HG03175 (cell line): ENCODE measurements at regions not wholly inside any gene's neighbourhood (a gene's known extent, or its start where the extent isn't known, plus 50 kb on each side); places are given as distances from the start of the nearest gene placed in this dataset.

ENCODE experiments used
- ATAC-seq: cut with Tn5 transposase; IDR thresholded peaks from one replicate; pipeline ENCODE4 v1.9.1; 2021; ENCODE audit warnings: mild to moderate bottlenecking, moderate library complexity; ENCODE audit not compliant: unreplicated experiment

DNA sequence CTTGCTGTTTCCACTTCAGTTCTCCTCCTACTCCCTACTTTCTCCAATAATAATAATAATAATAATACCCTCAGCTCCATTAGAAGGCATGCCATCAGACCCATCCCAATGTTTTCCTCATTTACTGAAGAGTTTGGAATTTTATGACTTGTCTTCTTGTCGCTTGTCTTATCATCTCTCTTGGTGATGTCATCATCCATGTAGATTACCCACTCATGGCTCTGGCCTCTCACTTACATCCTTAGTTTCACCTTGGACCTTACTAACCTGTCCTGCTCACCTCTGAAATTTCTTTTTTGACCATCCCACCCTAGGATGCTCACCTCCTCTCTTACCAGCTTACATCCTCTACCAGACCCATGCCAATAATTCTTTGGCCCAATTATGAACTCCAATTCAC, 329.3 kb downstream of the ACTL7B start:
- no peak for ATAC-seq

DNA sequence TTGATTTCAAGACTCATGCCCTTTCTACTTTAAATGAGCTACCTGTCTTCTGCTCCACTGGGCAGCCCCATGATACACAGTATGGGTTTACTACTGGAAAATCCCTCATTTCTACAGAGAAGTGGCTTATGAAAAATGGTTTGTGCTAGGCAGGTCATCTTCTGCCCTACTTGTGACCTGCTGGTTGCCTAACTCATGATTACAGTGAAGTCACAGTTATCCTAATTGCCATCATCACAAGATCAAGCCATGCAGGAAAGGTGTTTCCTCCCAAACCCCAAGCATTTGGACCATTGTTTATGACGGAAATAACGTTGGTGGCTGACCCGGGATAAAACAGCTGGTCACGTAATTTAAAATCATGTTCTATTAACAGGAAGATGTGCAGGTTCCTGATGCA, 330.6 kb downstream of the ACTL7B start:
- no peak for ATAC-seq

DNA sequence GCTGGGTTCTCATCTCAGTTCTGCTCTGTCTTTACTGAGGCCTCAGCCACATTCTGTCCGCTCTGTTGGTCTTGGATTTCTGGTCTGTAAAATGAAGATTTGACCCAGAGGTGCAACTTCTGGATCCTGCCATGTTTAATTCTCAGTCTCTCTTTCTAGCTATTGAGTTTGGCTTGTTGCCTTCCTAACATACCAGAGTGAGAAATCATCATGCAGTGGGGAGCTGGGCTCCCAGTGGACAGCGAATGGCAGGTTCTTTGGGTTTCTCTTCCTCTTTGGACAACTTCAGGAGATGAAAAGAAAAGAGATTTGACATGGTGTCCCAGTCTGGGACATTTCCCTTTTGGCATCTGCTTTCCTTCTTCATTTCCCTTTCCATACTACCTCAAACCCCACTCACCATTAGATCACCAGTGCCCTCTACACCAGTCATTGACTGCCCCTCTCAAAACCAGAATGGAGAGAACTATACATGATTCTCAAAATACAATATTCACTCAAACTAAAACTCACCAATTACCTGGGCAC, 334.7 kb downstream of the ACTL7B start:
- ATAC-seq: no peak

DNA sequence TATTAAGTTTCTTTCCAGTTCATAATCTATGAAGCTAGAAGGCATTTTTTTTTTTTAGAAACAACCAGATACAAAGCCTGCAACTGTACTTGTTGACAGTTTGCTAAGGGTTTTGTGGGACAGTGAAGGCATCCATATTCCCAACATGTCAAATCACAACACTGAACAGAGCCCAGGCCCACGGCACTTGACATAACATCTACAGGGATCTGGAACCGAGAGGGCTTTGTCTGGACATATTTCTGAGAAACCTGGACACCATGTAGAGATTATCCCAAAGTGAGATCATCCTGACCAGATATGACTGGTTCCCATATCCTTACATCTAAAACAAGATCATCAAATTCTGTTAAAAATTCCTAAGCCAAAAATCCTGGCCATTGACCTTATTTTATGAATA, 336.3 kb downstream of the ACTL7B start:
- ATAC-seq: no peak

DNA sequence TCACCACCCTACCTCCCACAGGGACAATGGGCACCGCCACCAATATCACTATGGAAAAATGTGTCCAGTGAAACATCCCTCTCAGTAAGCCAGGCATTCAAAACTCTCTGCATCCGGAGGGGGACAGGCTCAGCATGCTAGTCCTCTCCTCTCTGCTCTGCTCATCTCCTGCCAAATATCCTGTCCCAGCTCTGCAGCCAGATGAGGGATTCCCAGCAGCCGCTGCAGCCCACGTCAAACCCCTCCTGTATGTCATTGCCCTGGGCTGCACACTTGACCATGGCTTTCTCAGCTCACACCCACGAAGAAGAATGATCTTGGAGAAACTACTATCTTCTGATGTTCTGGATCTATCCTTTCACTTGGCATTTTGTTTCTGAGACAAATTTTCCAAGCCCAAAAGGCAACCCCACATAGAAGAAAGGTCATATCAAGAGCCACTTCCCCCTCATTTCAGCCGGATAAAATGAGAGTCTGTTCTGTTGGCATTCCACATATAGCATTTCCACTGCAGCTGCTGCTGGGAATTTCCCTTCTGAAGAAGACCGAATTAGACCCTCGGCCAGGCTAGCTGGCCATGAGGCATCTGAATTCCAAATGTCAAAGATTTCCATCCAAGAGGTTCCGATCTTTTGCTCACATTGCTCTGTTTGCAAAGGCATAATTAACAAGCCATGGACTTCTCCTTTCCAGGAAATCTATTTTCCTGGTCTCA, 338.0 kb downstream of the ACTL7B start:
- ATAC-seq: no peak

DNA sequence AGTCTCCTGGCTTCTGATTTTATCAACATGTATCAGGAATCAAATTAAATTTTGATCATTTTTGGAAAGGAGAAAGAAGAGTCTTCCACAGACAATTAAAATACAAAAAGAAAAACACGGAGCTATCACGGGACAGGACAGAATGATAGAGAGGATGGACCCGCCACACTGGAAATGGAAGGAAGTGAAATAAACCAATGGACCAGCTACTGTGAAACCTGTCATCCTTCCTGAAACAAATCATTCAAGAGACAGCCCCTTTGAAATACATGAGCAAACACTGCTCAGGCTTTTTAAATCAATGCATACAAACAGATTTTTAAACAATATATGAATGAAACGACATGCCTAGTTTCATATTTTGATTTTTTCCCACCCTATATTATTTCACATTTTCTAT, 339.4 kb downstream of the ACTL7B start:
- no peak for ATAC-seq

DNA sequence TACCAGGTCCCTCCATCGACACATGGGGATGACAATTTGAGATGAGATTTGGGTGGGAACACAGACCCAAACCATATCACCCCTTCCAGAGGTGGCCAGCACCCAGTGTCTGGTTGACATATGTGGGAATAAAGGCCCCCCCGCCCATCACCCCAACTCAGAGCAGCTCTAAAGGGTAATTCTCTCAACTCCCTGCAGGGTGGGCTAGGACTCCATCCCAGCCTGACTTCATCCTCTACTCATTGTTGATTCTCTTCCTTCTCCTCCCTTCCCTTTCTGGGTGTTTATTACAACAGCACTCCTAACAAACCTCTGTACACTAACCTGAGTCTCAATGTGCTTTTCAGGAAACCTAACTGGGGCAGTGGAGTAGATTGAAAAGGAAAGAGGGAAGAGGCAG, 339.9 kb downstream of the ACTL7B start:
- ATAC-seq: no peak

DNA sequence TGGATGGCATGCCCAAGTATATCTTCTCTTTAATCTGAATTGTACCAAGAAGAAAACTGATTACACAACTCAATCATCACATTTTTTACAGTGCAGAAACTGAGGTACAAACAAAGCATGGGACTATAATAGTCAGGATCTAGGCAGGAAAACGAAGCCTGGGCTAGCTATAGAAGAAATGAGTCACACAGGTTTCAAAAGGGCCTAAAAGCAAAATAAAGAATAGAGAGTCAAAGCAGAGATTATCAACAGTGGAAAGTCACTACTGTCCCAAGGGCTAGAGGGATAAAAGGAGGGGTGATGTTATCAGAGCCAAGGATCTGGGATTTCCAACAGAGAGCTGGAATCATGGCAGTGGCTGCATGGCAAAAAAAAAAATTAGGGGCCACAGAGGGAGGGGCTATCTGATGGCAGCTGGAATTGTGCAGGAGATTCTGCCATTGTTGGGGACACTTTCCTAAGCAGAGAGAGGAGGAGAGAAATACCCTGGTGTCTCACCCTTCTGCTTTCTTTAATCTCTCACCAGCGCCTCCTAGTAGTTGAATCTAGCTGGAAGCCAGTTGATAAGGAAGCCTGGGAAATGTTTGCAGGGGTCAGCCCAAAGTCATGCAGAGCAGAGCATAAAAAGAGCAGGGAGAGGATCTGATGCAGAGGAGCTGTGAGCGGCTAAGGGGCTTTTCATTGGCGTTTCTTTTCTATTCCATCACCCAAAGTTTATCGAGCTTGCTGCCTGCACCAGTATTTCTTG, 343.2 kb downstream of the ACTL7B start:
- ATAC-seq: no peak

DNA sequence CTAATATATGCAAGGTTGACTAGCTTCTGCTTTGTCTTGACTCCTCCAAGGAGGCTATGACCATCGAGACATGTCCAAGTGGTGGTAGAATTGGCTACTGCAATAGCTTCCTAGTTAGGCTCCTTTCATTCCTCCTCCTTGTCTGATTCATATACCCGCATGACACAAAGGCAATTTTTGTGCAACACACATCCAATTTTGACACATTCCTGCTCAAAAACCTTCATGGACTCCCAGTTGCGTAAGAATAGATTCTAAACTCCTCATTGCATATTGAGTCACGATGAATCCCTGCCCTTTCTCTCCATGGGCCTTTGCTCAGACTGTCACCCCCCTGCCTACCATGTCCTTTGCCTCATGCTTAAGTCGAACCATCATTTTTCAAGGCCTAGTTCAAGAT, 344.5 kb downstream of the ACTL7B start:
- ATAC-seq: no peak

DNA sequence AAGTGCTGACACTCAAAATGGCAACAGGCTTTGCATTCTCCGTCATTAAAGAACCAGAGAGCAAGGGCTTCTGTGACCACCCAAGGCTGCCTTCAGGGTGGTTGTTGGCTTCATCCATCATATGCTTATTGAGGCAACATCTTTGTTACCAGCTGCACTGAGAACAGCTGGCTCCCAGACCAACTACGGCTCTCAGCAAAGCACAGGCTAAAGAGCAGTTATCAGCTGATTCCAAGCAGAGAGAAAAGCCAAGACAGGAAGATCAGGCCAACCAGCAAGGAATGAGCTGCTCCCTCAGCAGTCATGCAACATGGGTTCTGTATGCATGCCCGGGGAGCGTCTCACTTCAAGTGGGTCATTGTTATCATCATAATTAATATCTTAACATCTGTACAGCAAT, 358.9 kb downstream of the ACTL7B start:
- ATAC-seq: no peak

DNA sequence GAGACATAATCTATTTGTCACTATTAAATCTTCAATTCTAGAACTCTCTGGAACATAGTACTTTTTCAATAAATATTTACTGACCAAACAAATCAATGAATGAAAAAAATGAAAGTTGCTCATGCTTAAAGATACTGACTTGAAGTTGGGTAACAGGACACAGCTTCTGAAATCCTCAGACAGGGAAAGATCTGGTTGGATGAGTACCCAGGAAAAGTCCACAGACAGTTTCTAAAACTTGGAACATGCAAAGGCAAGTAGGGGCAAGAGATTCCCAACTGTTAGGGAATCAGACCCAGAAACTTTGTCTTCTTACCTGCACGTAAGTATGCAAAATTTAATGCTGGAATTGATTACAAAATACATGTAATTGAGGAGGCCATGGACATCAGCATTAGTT, 366.2 kb downstream of the ACTL7B start:
- no peak for ATAC-seq

DNA sequence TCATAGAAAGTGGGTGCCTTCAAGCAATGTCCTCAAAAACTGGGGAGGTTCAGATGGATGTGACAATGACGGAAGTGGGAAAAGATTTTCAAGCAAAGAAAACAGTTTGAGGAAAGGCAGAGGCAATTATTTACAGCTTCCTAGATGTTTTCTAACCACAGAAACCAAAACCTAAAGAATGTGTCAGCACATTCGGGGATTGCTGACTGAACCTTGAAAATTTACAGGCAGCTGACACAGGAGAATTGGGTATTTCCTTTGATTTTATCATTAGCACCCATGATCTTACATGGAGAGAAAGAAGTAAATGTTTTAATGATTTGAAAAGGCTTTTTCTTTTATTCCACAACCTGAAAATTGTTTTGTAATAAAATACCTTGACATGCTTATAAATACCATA, 369.0 kb downstream of the ACTL7B start:
- ATAC-seq: no peak

DNA sequence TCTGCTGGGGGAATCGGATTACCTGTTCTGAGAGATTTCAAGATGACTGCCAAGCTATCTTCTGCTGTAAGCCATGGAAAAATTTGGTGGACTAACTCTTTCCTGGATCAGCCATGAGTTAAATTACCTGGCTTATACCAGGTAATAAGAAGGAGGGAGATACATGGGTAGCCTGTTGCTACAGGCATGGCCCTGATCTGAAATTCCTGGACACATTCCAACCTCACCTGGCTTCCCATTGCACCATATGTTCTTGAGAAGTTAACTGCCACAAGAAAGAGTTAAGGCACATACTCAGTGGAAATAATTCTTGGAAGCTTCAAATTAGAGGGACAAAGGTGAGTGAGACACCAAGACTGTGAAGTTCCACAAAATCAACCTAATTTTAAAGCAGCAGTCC, 371.3 kb downstream of the ACTL7B start:
- ATAC-seq: no peak

DNA sequence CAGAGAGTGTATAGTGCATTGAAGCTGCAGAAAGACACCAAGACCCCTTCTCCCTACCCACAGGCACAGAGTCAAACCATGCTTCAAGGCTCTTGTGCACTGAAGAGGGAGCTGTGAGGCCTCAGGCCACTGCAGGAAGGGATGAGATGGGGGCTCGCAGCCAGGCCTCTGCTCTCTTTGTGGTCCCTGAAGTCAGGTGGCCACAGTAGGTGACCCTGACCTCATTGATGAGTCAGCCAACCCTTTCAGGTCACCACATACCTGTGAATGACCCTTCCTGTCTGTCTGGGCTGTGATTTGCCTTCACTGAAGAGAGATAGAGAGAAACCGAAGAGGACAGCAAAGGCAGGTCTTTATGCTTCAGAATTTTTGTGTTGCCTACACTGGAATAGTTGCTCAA, 372.1 kb downstream of the ACTL7B start:
- no peak for ATAC-seq

DNA sequence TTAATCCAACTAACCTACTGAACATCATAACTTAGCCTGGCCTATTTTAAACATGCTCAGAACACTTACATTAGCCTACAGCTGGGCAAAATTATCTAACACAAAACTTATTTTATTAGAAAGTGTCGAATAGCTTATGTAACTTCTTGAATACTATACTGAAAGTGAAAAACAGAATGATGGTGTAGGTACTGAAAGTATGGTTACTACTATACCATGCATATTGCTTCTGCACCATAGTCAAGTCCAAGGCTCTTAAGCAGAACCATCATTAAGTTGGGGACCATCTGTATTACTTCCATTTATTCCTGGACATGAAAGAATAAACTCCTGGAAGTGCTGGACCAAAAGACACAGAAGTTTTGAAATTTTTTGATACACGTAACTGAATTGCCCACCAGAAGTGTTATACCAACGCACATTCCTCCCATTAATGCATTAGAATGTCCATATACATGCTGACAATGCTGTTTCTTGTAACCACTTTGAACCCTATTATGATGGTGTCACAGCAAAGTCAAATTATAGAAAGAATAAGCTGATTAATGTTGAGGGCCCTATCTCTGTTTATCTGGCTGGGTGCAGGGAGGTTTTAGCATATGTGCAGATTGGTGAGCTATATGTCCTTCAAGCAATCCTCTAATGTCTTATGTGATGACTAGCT, 375.7 kb downstream of the ACTL7B start:
- peak; percentile 43 for ATAC-seq

DNA sequence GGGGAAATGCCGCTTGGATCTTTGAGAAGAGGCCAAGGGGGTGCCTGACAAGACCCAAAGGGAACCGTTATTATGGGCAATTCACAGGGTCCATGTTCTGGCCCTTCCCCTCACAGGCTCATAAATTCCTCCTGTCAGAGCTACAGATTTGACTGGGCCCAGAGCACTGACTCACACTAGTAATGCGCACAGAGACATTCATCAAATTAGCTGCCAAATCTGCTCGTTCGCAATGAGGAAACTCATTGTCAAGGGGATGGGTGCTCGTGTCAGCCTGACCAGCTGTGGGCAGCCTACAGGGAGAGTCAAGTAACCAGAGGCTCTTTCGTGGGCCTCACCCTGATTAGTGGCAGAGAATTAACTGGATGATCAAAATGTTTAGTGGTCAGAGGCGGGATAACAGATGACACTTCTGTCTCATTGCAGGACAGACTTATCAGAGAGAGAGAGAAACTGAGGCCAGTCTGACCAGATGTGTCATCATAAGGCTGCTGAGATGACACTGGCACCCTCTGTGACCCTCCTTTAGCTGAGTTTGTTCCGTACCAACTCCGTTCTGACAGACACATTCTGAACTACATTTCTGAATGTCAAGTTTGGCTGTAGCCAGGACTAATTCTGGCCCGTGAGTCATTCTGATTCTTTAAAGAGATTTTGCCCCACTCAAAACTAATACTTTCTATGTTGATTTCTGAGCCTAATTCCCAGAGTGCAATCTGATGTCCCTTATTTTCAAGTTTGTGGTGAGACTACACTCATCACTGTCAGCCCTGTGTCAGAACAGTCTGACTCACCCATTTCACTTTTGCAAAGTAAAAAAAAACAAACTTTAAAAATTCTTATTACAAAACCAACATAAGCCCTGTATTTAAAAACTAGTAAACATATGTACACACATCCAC, 377.1 kb downstream of the ACTL7B start:
- ATAC-seq: peak; percentile 86

DNA sequence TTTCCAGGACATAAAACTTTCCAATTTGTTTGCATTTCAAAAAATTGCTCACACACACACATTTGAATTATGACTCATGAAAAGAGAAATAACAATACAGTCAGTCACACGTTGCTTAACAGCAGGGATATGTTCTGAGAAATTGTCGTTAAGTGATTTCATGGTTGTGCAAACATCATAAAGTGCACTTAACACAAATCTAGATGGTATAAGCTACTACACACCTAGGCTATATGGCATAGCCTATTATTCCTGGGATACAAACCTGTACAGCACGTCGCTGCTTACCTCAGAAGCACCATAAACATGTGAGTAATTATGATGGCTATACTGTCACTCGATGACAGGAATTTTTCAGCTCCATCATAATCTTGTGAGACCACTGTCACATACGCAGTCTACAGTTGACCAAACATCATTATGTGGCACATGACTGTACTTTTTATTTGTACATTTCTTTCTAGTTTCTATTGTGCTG, 378.2 kb downstream of the ACTL7B start:
- ATAC-seq: no peak

DNA sequence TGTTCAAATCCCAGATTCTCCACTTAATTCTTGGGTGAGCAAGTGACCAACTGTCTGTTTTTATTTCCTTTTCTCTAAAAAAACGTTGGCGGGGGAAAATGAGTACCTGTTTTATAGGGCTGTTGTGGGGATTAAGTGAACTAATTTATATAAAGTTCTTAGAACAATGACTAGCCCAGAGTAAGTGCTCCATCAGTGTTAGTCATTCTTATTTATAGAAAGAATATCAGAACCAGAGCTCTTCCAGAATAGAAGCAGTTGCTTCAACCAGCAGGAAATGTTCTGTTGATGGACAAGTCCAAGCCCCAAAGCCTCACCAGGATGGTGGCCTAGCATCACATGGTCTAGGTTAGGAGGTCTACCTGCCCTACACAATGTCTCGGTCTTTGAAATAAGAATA, 379.2 kb downstream of the ACTL7B start:
- ATAC-seq: no peak

DNA sequence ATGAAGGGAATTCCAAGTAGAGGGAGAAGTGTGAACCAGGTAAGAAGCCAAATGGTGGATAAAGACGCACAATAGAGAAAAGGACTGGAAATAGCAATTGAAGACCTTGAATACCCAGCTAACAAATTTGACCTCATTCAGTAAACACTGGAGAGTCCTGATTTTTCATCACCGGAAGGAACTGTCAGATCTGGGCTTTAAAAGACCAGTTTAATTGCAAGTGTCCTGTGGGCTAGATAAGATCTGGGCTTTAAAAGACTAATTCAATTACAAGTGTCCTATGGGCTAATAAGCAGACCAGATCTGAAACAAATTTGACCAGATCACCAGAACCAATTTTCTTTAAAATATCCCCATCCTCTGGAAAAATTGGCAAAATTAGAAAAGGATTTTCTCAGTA, 380.0 kb downstream of the ACTL7B start:
- ATAC-seq: no peak

DNA sequence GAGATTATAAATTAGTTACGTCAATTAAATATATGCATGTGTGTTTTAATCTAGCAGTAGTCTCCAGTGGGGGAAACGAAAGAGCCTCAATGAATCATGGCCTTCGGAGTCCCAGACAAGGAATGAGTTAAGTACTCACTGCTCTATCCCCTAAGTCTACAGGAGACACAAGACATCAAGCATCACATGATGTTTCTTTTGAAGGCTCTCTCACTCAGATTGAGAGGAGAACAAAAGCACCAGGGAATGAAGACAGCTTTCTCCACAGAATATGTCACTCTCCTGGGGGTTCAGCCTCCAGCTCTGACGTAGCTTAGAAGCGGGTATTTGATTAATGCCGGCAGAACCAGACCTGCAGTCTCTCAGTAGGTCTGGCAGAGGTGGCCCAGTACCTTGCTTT, 381.4 kb downstream of the ACTL7B start:
- no peak for ATAC-seq
